HG02610 (cell line): ENCODE measurements at regions not wholly inside any gene's neighbourhood (a gene's known extent, or its start where the extent isn't known, plus 50 kb on each side); places are given as distances from the start of the nearest gene placed in this dataset.

ENCODE experiments used
- ATAC-seq: cut with Tn5 transposase; IDR thresholded peaks from one replicate; pipeline ENCODE4 v1.9.1; 2021; ENCODE audit warnings: mild to moderate bottlenecking, moderate library complexity; ENCODE audit not compliant: unreplicated experiment

DNA sequence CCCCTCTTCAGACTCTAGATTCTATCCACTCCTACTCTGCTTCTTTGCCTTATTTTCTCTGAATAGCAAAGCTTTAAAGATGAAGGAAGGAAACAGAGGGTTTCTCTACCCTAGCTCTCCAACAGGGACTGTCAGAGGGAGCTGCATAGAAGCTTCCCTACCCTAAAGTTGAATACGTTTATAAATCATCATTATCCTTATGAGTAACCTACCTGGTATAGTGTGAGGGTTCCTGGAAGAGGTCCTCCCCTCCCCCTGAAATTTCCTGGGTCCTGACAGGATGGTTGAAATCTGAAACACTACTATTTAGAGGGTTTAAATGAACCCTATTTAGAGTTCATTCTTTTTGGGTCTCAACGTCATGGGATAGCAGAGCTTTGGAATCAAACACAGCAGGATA is 187.0 kb upstream of the RBPJ start:
- ATAC-seq: no peak

DNA sequence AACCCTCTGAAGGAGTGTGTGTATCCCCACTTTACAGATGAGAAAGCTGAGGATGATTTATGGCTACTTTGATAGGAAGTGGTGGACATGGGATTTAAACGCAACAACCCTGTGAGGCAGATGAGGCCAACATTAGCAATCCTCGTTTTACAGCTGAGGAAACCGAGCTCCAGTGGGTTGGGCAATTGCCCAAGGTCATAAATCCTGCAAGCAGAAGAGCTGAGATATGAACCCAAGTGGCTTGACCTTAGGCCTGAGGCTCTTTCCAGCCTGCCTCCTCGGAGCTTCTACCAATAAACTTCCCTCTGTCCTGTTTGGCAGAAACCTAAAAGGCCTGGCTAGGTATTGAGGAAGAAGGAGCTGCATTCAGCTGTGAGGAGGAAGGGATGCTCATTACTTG is 185.5 kb upstream of the RBPJ start:
- no peak for ATAC-seq

DNA sequence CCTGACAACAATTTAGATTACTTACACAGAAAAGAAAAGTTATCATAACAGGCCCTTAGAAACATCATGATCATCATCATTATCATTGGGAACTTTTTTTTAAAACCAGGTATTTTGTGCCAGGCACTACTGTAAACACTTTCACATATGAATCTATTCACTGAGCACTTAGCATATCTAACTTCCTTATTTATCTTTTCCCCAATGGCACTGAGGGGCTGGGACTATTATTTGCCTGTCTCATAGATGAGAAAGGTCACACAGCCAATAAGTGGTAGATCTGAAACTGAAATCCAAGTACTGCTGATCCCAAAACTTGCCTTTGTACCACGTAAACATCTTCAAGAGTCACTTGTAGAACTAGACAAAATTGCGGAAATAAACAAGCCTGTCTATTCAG is 184.2 kb upstream of the RBPJ start:
- no peak for ATAC-seq

DNA sequence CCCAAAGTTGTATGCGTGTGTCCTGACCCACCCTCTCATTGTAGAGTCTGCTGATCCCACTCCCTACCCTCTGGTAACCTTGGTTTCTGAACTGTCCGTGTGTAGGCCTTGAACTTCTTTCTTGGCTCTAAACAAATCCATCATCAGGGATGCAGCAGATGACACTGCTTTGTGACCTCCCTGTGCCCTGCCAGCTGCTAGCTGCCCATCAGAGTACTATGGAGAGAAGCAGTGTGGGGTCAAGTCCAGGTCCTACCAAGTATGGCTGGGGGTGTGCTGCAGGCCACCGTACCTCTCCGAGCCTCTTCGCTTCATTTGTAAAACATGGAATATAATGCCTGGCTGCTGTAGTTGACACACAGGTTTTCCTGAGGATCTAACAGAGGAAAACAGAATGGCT is 183.5 kb upstream of the RBPJ start:
- no peak for ATAC-seq

DNA sequence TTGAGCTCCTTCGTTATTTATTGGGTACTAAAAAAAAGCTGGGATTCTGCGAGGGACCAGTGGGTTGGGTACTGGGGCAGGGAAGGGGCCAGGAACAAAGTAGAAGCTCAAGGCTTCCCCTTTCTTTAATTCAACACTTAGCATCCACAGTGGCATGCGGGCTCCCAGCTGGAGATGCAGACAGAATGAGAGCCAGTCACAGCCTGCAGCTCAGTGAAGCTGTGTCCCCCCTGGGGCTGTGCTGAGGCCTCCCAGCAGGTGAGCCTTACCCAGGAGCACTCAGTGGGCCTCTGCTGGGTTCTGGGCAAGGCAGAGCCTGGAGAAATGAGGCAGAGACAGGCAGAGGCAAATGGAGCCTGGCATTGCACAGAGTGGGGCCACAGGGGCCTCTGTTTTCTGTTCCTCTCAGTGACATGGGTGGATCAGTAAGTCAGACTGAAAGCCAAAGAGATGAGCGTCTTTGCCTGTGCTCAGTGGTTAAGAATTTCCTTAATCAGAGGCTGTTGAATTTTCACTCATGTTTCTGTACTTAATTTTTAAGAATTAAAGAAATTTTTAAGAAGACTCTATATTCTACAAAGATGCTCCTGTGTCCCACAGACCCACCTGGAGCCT is 181.4 kb upstream of the RBPJ start:
- no peak for ATAC-seq

DNA sequence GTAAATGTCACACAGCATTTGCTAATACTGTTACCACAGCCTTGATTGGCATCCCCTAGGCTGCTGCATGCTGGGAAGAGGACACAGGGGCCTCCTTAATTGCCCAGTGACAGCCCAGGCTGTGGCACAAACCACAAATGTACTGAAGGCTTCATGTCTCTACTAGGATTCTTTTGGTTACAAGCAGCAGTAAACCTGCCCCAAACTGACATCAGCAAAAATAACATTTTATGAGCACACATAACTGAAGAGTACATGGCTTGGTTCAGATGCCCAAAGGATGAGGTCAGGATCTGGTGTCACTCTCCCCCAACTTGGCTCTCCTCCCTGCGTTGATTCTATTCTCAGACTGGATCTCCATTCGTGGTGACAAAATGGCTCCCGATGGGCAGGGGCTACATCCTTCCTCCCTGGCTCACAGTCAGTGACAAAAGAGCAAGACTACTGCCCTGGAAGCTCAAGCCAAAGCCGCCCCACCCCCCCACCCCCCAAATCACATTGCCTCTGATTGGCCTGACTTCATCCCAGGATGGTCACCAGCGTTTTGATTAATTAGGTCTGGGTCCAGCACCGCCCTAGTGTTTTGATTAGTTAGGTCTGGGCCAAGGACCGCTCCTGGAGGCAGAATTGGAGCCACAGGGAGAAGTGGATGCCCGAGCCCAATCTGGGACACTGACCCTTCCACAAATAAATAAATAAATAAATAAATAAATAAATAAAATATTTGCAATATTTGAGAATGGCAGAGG is 180.5 kb upstream of the RBPJ start:
- no peak for ATAC-seq

DNA sequence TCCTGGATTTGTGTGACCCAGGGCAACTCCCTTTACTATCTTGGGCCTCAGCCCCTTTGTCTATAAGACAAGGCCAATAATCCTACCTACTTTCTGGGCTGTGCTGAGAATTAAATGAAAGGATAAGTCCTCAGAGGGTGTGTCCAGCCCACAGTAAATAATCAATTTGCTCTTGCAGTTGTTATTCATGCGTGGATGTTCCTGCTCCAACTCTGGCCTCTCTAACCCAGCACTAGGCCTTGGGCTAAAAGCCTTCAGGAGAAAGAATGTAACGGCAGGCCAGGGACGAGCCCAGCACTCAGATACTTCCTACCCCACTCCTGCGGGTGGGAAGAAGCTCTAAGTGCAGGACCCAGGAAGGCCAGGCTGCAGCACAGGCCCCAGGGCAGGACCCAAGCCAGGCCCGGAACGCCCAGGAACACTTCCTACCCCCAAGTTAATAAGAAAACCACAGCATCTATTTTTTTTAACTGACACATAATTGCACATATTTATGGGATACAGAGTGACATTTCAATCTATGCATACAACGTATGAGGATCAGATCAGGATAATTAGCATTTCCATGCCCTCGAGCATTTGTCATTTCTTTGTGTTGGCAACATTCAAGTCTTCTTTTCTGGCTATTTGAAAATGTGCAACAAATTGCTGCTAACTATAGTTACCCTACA is 179.6 kb upstream of the RBPJ start:
- no peak for ATAC-seq

DNA sequence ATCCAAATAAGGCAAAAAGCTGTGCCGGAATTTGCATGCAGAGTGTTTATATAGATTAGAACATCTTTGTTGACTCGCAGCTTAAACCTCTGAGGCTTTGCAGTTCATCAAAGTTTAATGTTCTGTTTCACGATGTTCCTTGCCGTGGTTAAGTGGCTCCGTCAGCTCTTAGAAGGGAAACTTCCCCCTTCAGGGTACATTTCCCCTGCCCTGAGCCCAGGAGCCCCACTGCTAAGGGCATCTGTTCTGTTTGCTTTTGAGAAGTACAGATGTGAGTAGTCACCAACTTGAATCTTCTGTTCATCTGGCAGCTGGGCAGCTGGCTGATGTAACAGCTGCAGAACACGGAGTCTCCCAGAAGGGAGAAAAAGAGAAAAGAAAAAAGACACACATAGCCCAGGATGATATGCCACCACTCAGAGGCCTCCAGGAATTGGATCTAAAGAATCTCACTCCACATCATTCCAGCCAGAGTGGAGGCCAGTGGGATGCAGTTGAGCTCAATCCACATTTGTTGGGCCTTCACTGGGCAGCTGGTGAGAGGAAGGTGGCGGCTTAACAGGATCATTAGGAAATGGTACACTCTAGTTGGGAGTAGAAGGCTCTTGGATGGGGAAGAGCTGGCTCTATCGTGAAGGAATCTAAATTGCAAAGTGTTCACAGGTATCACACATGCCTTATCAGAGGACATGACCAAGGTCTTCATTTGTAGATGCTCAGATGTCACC is 178.7 kb upstream of the RBPJ start:
- ATAC-seq: peak; percentile 76

DNA sequence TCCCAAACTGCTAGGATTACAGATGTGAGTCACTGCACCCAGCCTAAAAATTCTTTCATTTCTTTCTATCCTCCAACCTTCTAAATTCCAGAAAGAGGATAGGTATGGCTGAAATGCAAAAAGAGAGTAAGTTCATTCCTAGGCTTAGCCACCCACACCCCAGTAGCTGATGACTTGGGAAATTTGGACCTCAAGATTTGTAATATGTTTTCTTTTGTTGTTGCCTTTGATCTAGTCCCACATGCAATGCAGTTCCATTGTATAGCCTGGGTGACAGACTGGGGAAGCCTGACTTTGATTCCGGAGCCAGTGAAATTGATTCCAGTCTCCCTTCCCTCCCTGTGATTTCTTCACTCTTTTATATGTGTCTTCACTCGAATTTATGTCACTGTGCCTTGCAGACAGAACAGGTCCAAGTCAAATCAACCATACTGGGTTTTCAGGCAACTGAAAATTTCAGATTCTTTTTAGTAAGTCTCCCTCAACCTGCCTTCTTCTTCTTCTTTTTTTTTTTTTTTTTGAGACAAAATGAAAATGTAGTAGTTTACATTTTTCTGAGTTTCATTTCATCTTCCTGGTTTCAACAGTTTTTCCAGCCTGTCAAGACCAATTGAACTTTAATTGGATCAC is 176.2 kb upstream of the RBPJ start:
- ATAC-seq: no peak

DNA sequence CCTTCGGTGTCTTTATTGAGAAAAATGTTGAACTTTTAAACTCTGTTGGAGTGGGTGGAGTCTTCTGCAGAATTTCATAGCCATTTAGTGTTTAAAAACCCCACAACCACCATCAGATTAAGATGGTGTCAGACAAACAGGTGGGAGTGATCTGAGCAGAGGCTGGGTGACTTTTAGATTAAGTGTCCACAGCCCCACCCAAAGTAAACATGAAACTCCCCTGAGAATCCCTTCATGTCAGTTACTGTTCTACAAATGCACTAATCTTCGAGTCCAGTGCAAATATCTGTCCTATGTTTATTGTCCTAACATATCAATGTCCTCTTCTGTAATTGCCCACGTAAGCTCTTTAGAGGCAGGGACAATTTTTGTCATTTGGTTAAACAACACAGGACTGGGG is 175.6 kb upstream of the RBPJ start:
- ATAC-seq: no peak

DNA sequence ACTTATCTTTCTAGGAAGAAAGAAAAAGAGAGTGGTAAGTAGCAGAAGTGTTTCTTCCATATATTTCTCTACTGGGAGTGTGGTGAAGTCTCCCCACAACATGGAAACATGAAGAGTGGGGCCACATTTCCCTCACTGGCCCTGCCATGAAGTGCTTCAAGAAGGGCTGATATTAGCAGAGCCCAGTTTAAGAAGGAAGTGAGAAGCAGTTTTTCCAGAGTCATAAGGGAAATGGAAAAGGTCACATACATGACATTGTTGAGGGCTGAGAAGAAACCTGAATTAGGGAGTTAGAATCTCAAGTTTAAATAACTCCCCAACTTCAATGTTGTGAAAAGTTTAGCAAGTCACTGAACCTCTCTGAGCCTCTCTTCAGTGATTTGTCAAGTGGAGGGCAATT is 171.9 kb upstream of the RBPJ start:
- ATAC-seq: no peak

DNA sequence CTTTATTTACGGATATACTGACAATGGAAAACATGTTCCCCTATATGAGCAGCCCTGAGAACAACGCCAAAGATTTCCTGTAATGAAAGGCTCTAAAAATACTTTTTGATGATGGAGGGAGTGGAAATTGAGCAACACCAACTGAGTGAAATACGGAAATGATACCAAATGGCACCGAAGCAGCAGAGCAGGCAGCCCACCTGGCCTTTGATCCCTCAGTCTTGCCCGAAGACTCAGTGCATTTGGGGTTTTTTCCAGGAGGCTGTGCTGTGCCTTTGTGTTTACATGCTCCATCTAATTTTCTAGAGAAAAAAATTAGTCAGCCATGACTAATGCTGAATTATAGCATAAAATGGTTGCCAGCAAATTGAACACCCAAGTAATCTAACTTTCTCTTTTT is 169.9 kb upstream of the RBPJ start:
- no peak for ATAC-seq

DNA sequence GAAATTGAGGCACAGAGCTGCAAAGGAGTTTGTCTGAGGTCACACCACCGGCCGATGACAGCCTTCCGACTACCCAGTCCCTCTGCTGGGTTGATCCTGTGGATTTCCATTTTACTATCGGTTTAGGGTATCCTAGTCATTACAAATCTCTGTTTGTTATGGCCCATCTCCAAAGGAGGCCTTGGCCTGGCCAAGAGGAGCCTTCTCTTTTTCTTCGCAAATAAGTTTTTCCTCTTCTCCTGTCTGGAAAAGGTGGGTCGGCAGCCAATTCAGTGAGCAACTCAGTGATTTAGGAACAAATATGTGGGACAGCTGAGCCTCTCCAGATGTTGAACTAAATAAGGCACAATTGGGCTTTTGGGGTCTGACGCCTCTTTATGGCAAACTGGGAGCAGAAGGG is 169.2 kb upstream of the RBPJ start:
- ATAC-seq: no peak

DNA sequence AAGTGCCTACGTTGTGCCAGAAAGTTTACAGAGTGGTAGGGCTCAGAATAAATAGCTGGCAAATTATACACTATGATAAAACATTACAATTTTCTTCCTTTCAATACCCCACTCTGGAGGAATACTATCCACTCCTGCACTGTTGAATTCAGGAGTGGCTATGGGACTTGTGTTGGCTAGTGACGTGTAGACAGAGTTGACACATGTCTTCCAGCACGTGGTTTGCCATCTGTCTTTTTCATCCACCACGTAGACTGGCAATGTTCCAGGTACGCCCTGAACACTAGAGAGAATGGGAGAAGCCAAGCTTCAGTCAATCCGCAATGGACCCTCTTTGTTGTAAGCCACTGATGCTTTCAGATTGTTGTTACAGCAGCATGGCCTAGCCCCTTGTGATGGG is 168.8 kb upstream of the RBPJ start:
- ATAC-seq: no peak

DNA sequence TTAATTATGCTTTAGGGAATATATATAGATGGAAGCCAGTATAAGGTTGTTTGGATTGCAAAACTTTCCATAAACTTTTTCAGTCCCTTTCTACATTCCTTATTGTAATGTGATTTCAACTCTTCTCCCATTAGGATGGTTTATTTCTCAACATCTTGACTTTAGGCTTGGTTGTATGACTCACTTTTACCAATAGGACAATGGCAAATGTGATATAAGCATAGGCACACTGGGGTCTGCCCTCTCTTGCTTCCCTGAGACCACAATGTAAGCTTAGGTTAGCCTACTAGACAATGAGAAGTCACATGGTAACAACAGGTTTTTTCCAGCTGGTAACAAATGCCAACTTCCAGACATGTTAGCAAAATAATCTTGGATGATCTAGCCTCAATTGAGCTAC is 163.3 kb upstream of the RBPJ start:
- ATAC-seq: no peak

DNA sequence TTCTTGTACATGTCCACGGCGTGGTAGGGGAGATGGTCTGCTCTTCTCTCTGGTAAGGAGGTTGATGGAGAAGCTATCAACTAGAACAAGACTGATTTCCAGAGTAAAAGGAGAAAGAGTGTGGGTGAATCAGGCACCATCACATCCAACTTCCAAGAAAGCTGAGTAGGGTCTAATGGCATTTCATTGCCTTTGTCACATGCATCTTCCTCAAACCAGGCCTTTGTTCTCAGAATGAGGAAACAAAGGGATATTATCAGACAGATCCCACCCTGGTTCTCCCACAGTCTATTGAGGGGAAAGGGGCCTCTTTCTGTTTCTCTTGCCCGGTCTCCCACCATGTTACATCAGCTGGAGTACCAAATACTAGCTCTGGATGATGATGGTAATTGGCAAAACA is 160.2 kb upstream of the RBPJ start:
- no peak for ATAC-seq

DNA sequence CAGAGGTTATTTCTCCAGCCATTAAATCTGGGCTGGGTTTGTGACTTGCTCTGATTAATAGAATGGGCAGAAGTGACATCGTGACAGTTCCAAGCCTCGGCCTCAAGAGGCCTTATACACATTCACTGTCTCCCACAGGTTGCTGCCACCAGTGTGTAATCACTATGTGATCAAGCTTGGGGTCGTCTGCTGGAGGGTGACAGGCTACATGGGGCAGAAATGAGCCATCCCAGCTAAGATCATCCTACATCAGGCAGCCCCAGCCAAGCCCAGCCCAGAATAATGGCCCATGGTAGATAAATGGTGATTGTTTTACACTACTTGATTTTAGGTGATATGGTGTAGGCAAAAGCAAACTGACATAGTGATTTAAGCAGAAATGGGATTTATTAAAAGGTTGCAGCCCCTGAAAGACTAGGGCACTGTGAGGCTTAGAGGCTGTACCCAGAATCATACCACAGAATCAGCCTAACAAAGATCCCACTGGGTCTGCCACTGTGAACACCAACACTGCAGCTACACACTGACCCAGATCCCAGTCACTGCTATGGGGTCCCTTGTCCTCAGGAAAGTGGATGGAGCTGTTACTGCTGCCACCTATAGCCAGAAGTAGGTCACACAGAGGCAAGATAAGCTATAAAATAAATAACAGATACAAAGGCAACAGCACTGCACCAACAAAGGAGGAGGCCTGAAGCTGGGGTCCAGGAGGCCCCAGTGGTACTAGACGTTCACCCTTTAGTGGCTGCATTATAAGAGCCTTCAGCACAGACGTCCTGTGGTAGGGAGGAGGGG is 159.6 kb upstream of the RBPJ start:
- no peak for ATAC-seq

DNA sequence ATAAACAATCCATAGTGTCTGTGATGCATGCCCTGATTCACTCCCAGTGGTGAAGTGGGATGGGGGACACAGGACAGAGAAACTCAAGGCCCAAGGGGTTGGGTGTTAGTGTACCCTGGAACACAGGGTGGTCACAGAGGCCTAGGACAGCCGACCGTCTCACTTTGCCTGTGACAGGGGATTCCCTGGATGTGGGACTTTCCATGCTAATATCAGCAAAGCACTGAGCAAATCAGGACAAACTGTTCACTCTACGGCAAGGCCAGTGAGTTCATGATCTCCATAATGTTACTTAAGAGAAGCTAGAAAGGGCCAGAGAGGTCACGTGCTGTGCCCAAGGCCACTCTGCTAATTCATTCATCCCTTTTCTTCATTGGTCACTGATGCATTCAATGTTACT is 158.7 kb upstream of the RBPJ start:
- ATAC-seq: peak; percentile 80

DNA sequence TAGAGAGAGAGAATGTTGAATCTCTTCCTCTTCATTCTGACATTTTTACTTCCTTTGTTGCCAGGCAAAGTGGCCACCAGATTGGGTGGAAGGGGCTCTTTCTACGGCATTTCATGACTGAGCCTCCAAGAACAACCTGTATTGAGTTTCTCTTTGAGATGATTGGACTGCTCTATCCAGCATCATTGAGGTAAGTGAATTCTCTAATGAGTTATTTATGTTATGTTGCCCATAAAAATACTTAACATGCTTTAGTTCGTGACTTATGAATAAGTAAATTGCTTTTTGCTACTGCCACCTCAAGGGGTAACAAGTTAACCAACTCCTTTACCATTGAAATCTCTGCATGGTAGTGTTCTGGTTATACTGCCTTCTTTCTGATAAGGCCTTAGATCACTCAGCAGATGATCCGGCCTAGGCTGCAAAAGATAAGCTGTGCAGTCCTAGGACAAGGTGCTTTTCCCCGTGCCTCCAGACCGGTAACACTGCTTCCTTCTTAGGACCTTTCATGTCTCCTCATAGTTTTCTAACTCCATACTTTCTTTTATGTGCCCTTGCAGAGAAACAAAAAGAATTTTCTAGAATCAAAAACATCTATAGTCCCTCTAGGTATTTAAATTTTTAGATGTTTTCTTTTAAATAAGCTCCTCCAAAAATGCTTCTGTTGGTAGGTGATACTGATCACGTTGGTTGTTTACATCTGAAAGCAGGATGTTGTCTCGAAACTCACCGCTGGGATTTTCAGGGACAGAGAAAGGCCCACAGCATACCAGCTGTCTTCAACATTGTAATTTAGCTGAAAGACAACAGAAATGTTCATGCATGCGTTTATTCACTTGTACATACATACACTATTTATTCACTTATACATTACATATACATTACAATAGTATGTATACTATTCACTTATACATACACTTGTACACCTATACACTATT is 157.1 kb upstream of the RBPJ start:
- no peak for ATAC-seq
